GM18861 (cell line): ENCODE measurements at regions not wholly inside any gene's neighbourhood (a gene's known extent, or its start where the extent isn't known, plus 50 kb on each side); places are given as distances from the start of the nearest gene placed in this dataset.
A peak's percentile ranks its signal among the peaks of the same experiment; 100 is the strongest.
"Not testable (repeated sequence)": the region's sequence is repeated elsewhere in the genome, so short reads cannot be mapped to it uniquely, and the experiment has no call there.

Source experiments
- ATAC-seq: cut with Tn5 transposase; IDR thresholded peaks from one replicate; pipeline ENCODE4 v1.9.1; 2021; ENCODE audit not compliant: unreplicated experiment

DNA sequence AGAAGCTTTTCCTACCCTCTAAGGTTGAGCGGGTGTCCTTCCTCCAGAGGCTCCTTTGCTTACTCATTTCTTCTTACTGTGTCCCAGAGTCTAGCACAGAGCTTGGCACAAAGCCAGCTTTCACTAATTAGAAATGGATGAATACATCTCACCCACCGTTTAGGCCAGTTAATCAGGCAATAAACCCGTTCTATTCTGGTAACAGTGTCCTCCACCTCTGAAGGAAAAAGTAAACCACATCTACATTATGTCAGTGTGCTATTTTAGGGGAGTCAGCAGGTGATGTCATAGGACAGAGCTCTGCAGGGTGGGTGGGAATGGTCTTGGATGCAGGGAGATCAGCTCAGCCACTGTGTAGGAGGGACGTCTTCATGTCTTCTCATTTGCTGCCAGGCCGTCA, 109.2 kb downstream of the OSTF1 start:
- ATAC-seq = no peak

DNA sequence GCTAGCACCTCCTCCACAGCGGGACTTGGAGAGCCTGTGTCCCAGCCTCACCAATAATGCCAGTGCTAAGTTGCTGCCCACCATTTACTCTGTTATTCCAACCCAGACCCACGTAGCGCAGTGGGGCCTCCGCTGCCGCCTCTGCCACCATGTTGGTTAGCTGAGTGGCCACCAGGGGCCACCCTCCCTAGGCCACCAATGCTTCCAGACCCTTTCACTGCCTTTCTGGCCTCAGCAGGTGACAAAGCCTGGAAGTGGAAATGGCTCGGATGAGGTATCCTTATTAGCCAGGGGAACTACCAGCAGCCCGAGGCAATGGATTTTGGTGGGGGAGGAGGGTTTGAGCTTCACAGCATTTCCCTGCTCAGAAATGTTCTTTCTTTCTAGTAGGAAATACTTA, 110.1 kb downstream of the OSTF1 start:
- no peak for ATAC-seq

DNA sequence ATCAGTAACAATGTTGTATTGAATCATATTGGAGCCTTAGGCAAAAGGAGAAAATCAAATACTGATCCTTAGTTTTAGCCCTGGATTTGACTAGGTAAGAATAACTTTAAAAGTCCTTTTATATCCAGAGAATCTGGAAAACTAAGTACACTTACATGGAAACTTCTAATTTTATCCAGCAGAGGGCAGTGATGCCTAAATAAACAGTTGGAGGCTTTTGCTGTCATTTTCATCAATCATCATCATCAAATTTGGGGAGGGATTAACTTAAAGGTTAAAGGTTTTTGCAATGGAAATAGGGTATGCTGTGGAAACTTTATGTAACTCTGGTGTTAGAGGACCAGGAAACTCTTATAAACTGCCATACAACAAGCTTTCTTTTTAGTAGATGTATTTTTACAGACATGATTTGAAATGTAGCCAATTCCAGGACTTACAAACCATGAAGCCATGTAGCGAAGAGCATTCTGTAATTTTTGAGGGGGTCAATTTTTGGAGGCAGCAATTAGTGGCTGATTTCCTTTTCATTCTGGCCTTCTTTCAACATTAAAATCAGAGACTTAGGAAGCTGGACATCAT, 112.7 kb downstream of the OSTF1 start:
- no peak for ATAC-seq

DNA sequence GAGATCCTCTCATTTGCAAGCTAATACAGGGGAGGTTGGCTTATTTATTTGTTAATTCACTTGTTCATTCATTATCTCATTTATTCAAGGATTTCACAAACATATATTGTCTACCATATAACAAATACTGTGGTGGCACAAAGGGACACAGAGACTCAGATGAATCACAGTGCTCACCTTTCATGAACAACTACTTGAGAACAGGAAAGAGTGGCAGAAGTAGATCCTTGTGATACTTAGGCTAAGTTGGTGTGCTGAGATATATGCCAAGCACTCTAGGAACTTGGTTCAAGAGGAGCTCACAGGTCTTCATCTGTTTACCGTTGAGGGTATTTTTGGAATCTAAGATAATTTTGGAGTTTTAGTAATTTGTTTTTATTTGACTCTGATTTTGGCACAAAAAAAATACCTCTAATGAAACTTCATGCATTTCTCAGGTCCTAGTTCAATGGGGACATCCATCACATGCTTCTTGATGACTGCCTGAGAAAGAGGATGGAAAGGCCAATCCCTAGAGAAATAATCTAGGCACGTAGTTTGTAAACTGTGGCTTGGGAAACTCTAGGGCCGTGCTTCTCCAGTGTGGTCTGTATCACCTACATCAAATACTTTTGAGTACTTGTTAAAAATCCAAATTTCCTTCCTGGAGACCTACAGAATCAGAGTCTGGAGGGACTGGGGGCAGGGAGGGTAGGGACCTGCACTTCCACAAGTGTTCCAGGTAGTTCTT, 113.3 kb downstream of the OSTF1 start:
- no peak for ATAC-seq

DNA sequence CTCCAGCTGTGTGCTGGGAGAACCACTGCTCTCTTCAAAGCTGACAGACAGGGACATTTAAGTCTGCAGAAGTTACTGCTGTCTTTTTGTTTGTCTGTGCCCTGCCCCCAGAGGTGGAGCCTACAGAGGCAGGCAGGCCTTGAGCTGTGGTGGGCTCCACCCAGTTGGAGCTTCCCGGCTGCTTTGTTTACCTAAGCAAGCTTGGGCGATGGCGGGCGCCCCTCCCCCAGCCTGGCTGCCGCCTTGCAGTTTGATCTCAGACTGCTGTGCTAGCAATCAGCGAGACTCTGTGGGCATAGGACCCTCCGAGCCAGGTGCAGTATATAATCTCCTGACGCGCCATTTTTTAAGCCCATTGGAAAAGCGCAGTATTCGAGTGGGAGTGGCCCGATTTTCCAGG, 119.7 kb downstream of the OSTF1 start:
- ATAC-seq = not testable (repeated sequence)

DNA sequence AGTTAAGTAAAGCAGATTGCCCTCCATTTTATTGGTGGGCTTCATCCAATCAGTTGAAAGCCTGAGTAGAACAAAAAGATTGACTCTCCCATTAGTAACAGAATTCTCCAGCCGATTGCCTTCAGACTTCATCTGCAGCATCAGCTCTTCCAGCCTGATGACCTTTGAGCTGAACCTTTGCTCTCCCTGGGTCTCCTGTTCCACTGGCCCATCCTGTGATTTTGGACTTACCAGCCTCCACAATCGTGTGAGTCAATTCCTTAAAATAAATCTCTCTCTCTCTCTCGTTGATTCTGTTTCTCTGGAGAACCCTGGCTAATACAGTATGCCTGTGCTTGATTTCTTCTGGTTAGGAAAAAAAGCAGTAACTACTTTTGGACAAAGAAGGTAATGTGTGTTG, 121.9 kb downstream of the OSTF1 start:
- no peak for ATAC-seq

DNA sequence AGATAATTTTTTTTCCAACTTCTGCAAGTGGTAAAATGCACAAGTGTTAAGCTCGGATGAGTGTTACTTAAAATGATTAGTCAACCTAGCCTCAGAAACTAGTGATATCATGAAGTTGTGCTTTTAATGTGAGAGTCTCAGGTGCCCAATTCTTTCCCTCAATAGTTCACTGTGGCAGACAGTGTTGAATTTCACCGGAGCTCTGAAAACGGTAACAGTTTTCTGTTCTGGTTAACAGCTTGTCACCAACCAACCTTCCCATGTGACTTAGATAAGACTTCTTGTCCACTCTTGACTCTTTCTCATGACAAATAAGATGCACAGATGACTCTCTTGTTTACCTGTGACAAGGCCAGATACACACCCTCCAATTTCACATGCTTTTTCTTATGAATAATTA, 125.5 kb downstream of the OSTF1 start:
- no peak for ATAC-seq

DNA sequence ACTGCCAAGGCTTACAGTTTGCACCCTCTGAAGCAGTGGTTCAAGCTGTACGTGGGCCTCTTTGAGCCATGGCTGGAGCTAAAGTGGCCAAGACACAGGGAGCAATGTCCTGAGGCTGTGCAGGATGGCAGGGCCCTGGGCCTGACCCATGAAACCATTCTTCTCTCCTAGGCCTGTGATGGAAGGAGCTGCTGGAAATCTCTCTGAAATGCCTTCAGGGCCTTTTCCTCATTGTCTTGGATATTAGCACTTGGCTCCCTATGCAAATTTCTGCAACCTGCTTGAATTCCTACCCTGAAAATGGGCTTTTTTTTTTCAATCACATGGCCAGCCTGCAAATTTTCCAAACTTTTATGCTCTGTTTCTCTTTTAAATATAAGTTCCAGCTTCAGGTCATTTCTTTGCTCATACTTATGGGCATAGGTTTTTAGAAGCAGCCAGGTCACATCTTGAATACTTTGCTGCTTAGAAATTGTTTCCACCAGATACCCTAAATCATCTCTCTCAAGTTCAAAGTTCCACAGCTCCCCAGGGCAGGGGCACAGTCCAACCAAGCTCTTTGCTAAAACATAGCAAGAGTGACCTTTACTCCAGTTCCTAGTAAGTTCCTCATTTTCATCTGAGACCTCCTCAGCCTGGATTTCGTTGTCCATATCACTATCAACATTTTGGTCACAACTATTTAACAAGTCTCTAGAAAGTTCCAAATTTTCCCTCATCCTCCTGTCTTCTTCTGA, 138.3 kb downstream of the OSTF1 start:
- ATAC-seq = no peak

DNA sequence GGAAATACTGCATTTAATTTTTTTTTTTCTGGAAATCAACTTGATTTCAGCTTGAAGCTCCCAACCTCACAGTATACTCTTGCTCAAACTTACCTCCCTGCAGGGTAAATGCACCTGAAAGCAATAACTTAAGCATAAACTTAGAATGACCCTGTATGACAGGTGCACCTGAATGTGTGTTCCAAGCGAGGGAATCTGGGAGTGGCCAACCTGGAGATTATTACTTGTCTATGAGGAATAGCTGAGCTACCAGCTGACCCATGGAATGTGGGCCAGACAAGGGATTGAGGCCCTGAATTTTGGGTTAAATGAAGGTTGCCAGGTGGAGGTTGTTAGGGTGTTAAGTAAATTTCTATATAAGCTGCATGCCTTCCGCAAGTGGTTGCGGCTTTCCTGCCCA, 140.6 kb downstream of the OSTF1 start:
- no peak for ATAC-seq

DNA sequence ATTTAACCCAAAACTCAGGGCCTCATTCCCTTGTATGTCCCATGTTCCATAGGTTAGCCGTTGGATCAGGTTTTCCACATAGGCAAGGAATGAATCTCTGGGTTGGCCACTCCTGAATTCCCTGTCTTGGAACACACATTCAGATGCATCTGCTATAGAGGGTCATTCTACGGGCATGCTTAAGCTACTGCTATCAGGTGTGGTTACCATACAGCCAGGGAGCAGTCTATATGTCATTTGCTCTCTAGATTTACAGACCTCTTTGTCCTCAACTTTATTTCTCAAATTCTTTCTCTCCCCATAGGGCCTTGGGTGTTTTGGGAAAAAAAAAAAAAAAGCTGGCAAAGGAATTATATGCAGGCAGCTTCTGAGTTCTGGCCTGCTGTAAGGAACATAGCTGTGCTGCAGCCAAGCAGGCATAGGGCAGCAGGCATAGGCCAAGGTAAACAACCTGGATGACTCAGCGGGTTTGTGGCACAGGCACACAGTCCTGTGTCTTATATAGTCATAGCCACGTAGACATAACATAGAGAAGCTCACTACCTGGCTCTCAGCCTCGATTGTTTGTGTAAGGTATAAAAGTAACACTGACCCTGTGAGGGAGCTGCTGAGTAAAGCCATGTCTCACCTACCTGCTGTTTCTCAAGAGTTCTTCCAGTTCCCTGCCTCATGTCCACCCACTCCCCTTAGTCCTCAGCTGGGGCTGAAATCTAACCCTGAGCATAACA, 141.5 kb downstream of the OSTF1 start:
- no peak for ATAC-seq

DNA sequence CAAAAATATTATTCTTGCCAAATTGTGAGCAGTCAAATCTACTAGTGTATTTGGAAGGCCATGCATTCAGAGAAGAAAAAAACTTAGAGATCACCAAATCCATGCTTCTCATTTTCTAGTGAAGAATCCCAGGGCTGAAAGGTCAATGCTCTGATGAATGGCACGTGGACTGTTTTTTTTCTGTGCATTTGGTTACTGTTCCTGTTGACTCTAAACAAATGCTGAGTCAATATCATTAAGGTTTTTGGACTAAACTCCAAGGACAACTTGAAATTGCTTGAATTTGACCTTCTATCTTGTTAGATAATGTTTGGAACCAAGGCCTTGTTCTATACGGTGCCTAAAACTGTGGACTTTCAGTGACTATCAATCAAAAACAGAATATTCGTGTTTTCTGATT, 142.2 kb downstream of the OSTF1 start:
- ATAC-seq = no peak

DNA sequence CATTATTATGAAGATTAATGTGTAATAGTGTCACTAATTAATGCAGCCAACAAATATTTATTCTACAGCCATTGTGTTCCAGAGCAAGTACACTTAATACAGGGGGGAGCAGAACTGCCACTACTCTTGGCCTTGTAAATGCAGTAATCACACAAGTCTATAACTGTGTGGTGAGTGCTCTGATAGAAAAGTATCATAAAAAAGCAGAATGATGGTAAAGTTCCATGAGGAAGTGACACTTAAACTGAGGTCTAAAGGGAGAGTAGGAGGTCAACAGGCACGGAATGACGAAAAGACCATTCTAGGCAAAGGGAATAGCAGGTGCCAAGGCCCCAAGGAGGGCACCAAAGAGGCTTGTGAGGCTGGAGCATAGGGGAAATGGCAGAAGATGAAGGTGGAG, 142.9 kb downstream of the OSTF1 start:
- no peak for ATAC-seq

DNA sequence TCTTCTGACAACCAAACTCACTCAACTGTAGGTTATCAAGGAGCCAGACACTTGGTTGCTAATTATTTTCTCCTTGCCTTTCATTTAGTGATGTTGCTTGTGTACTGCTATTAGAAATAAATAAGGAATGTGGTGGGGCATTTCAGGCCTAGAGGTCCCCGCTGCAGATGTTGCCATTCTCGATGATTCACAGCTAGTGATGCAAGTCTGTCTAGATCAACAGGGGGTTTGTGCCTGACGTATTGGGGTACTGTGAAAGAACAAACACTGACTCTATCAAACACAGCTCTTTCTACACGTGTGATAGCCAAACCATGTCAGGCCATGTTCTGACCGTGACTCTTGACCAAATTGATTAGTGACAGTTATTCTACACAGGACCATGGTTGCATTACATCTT, 144.7 kb downstream of the OSTF1 start:
- no peak for ATAC-seq

DNA sequence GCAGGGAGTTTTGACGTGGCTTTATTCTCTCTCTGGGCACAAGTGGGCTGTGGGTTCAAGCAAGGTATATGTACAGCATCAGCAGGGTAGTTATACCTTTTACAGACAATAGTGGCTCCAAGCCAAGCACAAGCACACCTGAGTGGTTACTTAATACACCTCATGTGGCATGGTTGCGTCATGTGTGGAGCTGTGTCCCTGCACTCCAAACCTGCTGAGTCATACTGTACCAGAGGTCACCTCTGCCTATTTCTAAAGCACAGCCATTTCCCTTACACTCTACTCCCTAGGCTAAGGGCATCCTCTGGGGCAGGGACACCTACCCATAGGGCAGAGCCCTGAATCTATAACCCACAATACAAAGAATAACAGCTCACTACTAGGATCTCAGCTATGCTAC, 147.3 kb downstream of the OSTF1 start:
- no peak for ATAC-seq

DNA sequence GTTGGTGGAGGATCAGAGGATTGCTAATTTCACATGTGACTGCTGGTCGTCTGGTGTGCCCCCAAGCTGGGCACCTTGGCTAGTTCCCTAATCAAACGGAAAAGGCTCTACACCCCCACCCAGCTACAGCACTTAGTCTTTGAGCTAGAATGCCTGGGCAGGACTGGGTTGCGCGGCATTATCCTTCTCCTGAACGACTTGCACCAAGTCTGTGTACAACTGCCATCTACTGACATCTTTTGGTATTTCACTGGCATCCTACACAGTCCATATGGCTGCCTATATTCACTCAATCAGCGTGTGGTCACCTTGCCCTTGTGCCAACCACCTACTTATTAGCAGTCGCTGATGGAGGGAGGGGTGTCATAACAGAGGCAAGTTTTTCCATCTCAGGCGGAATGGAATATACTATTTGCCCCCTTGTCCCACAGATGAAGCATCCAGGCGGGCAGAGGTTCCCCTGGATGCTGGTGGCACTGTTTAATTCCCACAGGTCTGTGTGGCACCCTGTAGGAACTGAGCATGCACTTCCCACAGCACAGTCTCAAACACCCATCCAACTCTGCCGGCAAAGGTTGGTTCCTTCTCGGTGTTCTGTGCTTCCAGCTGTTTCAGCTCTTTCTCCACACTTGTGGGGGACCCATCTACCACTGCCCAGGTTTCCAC, 150.1 kb downstream of the OSTF1 start:
- peak; percentile 90 for ATAC-seq

DNA sequence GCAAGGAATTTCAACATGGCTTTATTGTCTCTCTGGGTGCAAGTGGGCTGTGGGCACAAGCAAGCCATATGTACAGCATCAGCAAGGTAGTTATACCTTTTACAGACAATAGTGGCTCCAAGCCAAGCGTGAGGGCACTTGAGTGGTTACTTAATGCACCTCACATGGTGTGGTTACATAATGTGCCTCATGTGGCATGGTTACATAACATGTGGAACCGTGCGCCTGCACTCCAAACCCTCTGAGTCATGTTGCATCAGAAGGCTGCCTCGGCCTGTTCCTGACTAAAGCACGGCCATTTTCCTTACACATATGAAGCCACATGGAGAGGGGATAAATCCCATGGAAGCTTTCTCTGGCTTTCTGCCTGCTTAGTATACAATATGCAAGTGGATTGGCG, 150.9 kb downstream of the OSTF1 start:
- no peak for ATAC-seq

DNA sequence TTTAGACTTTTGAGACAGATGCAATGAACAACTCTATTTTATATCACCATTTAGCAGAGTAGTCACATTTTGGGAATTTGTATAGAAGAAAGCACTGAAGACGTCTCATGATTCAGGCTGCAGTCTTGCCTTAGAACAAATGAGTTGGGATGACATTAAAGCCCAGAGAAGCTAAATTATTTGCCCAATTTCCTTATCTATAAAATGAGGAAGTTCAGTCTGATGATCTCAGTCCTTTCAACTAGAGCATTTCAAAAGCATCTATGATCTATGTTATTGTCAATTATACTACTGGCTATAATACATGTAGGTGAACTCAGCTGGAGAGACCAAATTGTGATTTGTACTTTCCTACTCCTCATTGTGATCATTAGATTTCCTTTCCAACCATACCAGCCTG, 154.1 kb downstream of the OSTF1 start:
- no peak for ATAC-seq

DNA sequence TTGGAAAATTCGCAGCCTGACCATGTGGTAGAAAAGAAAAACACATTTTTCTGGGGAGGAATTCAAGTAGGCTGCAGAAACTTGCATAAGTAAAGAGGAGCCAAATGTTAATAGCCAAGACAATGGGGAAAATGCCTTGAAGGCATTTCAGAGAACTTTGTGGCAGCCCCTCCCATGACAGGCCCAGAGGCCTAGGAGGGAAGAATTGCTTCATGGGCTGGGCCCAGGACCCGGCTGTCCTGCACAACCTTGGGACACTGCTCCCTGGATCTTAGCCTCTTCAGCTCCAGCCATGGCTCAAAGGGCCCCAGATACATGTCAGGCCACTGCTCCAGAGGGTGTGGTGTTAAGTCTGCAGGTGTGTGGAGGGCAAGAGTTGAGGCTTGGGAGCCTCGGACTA, 158.6 kb downstream of the OSTF1 start:
- no peak for ATAC-seq

DNA sequence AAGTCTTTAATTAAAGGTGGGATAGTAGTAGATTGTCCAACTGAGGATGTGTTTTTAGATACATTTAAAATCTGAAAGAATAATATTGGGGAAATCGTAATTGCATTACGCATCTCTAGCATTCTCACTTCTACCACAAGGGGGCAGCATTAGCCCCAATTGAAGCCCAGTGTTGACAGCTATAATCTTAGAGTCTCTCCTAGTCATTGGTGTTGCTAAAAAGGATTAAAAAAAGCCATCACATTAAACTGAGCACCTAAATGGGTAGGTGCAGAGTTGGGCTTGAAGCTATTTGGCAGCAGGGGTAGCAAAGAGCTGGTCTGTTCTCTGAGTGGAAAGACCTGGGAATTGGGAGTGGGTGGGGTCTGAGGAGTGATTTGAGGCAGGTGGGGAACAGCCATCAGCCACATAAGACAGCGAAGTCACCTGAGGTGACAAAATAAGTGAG, 177.2 kb downstream of the OSTF1 start:
- ATAC-seq = peak; percentile 71

DNA sequence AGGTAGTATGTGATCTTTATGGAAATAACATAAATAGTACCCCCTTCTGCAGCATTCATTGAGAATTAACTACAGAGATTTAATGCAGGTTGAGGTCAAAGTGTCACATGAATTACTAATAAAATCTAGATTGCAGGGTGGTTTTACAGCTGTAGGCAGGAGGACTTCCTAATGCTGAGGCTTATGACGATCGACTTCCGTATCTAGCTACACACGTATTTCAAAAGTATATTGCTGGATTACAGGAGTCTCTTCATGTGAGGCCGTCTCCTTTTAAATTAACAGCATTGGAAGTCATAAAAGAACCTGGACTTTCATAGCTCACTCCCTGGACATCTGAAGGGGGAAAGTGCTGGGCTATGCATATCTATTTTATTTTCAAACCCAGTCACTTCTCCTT, 180.9 kb downstream of the OSTF1 start:
- no peak for ATAC-seq

DNA sequence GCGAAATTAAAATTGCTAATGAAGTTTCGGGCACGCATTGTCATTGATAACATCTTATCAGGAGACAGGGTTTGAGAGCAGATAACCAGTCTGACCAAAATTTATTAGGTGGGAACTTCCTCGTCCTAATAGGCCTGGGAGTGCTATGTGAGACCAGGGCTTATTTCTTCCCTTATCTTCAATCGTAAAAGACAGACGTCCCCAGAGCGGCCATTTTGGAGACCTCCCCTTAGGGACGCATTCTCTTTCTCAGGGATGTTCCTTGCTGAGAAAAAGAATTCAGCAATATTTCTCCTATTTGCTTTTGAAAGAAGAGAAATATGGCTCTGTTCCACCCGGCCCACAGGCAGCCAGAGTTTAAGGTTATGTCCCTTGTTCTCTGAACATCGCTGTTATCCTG, 184.7 kb downstream of the OSTF1 start:
- ATAC-seq = not testable (repeated sequence)
